Heart right ventricle (tissue), 16 donors: ENCODE measurements at regions not wholly inside any gene's neighbourhood (a gene's known extent, or its start where the extent isn't known, plus 50 kb on each side); places are given as distances from the start of the nearest gene placed in this dataset.

Source experiments
- ATAC-seq, 8 donors: fragments of 200-7000 bp; cut with Tn5 transposase; one replicate each; pipeline ENCODE4 v1.9.1; 2020; ENCODE audit warnings: mild to moderate bottlenecking in 8 of 8, moderate library complexity in 8 of 8, moderate number of reproducible peaks in 1 of 8
- DNase-seq, 2 donors: peaks; one replicate each; pipeline ENCODE4 v3.0.0-alpha.2; 2020
- H3K27ac ChIP-seq, 10 donors: fragments of 200-600 bp; sonication (generic) in 2 of 10; one replicate each; pipeline versions ENCODE4 v1.5.0 to v1.8.0; 2020 to 2022; ENCODE audit warnings: mild to moderate bottlenecking in 3 of 10
- H3K27me3 ChIP-seq, 7 donors: fragments of 200-600 bp; one replicate each; pipeline ENCODE4 v1.8.0; 2021 to 2022; ENCODE audit warnings: mild to moderate bottlenecking in 2 of 7
- H3K36me3 ChIP-seq, 9 donors: fragments of 200-600 bp; sonication (generic) in 1 of 9; one replicate each; pipeline versions ENCODE4 v1.5.0 to v1.8.0; 2020 to 2022; ENCODE audit warnings: mild to moderate bottlenecking in 2 of 9
- H3K4me1 ChIP-seq, 9 donors: fragments of 200-600 bp; sonication (generic) in 1 of 9; one replicate each; pipeline versions ENCODE4 v1.5.0 to v1.8.0; 2020 to 2022; ENCODE audit warnings: mild to moderate bottlenecking in 4 of 9
- H3K4me3 ChIP-seq, 10 donors: fragments of 200-600 bp; sonication (generic) in 2 of 10; one replicate each; pipeline versions ENCODE4 v1.5.0 to v1.8.0; 2020 to 2022; ENCODE audit warnings: mild to moderate bottlenecking in 7 of 10, moderate library complexity in 2 of 10
- H3K9me3 ChIP-seq, 11 donors: fragments of 200-600 bp in 10 of 11; sonication (generic) in 2 of 11; one replicate each; pipeline versions ENCODE4 v1.5.0 to v1.8.0; 2013 to 2022; ENCODE audit warnings: mild to moderate bottlenecking in 2 of 11, control low read depth in 1 of 11, moderate library complexity in 1 of 11
- CTCF ChIP-seq, 9 donors: fragments of 200-600 bp; sonication (generic) in 2 of 9; IDR thresholded peaks; one replicate each; pipeline versions ENCODE4 v1.5.0 to v1.8.0; 2021 to 2022; ENCODE audit warnings: antibody characterized with exemption in 9 of 9, mild to moderate bottlenecking in 5 of 9, moderate library complexity in 1 of 9
- WGBS, 2 donors: extraction: QIAGEN DNeasy Blood & Tissue Kit; methylation state at CpG; one replicate each; pipeline ENCODE4 v1.1.7; 2013; ENCODE audit warnings: inconsistent platforms in 1 of 2; 5-methylcytosine and 5-hydroxymethylcytosine counted together
- intact Hi-C, 10 donors: fragments of 100-400 bp; cut with DNase I; formaldehyde crosslinking; loops; one replicate each; pipeline versions ENCODE4 v1.11.1 to v1.14.2; 2022
- donor health status: Arrhythmogenic right ventricular cardiomyopathy.
- donor health status: ischemic (EF 13 %, LVEDD 7.1; RV severe dilation, severe dysfunction).
- donor health status: healthy with polysubstance abuse.
- donor health status: DM: no; HTN: yes; CAD: no.
- donor health status: DM: no; HTN: no; CAD: no.
- donor health status: ischemic (EF 25% LVEDD 6.9; RV normal size, moderate dysfunction).
- donor health status: ischemic (EF 25% LVEDD 5.7; RV mildly dilated, moderate dysfunction).
- donor health status: healthy.
- donor health status: DM: yes; HTN: yes; CAD: no.
- donor health status: Ischemic cardiomyopathy.
- donor health status: ischemic (EF 35%, LVEDD 5.7; RV mildly dilated, moderate dysfunction).
- donor health status: nonischemic (EF 11% LVEDD 7.7; RV severe dilation, severe dysfunction).
- donor health status: DM: yes; HTN: yes; CAD: no.
- donor health status: PGD.
- donor health status: ischemic (EF 29% LVEDD 5.4; RV normal size, mild dysfunction).
- donor health status: nonischemic (EF 23%, LVEDD 6.1; RV moderate dilation, normal function).

DNA sequence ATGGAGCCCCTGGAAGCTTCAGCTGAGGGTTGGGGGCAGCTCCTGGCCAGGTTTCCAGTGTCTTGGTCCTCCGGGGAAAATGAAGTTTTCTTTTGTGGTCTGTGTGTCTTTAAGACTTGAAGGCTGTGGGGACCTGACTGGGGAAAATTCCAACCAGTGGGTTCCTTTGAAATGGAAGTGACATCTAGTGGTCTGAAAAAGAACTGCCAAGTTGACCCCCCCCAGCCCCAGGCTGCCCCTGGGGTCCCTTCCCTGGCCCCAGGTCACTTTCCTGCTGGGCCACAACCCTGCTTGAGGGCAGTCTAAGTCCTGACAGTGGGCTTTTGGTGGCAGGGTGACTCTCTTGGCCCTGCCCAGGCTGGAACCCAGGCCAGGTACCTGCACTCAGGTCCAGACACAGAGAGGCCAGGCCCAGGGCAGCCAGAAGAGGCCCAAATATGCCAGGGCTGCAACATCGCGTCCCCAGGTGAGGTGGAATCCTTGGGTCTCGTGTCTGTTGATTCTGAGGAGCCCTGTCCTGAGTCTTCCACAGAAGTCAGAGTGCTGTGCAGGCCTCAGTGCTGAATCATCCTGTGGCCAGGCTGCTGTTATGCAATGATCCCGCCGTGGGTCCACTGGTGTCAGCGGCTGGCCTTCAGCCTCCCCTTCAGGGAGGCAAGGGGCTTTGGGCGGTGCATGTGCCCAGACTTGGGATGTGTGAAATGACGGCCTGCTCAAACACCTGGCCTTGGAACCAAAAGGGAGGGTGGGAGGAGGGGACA lies 68.4 kb downstream of the VEGFA start:
- intact Hi-C loops, result loop anchor here in 3 of 10 donors (1.0 to 10.0 kb wide), 6 partner anchors 66 to 236 kb away; partner anchors contain the start of gene VEGFA (in 1 of the 3)
- Histone ChIP-seq H3K9me3 (no peaks in the 10 kb centered on the region), H3K36me3 (no peaks in the 10 kb centered on the region), H3K4me3 (no peak overlapping the region), H3K4me1 (peaks cover 0 to 16% (median 10%) of the 10 kb centered on the region in 9 donors), H3K27me3 (no peaks in the 10 kb centered on the region), H3K27ac (peak overlapping the region in 6 of 10 donors; percentile 12 to 67 (median 46))
- peak; percentile 34 to 86 (median 72) for ATAC-seq
- TF ChIP-seq CTCF (IDR thresholded peaks at IDR 0.05), result peak in 8 of 9 donors; percentile 40 to 64 (median 56)
- DNase-seq, result peak; percentile 18 to 40
- WGBS, 2 donors, result 71 to 76% methylated on average over 9 of the region's 9 CpGs

- Histone ChIP-seq H3K36me3 (no peaks in the 10 kb centered on the region), H3K9me3 (no peaks in the 10 kb centered on the region), H3K4me1 (peaks cover 0 to 16% (median 10%) of the 10 kb centered on the region in 9 donors), H3K27ac (no peak overlapping the region), H3K27me3 (no peaks in the 10 kb centered on the region), H3K4me3 (no peak overlapping the region)
- intact Hi-C loops, result loop anchor here in 3 of 10 donors (5.0 to 10.0 kb wide), 5 partner anchors 65 to 237 kb away; partner anchors contain the start of gene VEGFA (in 1 of the 3)
- DNase-seq, result no peak
- WGBS, 2 donors, result 0 to 15% methylated on average over 2 of the region's 2 CpGs
- ATAC-seq, result no peak
- no peak for TF ChIP-seq CTCF (IDR thresholded peaks at IDR 0.05)
Observed at GRCh38 chr6:43837507-43837906, 67.5 kb downstream of the VEGFA start.

- no peak for ATAC-seq
- no peak overlapping the region for H3K27ac ChIP-seq
- no peak overlapping the region for H3K4me3 ChIP-seq
- intact Hi-C loops, result loop anchor here in 3 of 10 donors (5.0 to 10.0 kb wide), 5 partner anchors 64 to 238 kb away; partner anchors contain the start of gene VEGFA (in 1 of the 3)
- no peaks in the 10 kb centered on the region for H3K36me3 ChIP-seq
- H3K27me3 ChIP-seq, result no peaks in the 10 kb centered on the region
- no peaks in the 10 kb centered on the region for H3K9me3 ChIP-seq
- WGBS, 2 donors, result 81 to 86% methylated on average over 7 of the region's 7 CpGs
- DNase-seq, result no peak
- no peak for TF ChIP-seq CTCF (IDR thresholded peaks at IDR 0.05)
- peaks cover 0 to 16% (median 10%) of the 10 kb centered on the region in 9 donors for H3K4me1 ChIP-seq
Observed at GRCh38 chr6:43836507-43837240, 66.7 kb downstream of the VEGFA start.
